HepG2 (cell line): ENCODE measurements at regions not wholly inside any gene's neighbourhood (a gene's known extent, or its start where the extent isn't known, plus 50 kb on each side); places are given as distances from the start of the nearest gene placed in this dataset.

ENCODE experiments used
- ATAC-seq: fragments of 200-7000 bp; cut with Tn5 transposase; 3 replicates; pipeline ENCODE4 v1.9.1; 2020; ENCODE audit warnings: mild to moderate bottlenecking, moderate library complexity
- BruUV-seq: library from RNA; stranded (reverse); fragments of 400-500 nt; replicated peaks from 2 replicates; lab custom pipeline; 2021; lab: Mats Ljungman, UMichigan
- CTCF ChIA-PET: fragments of 300-600 bp; formaldehyde crosslinking; extraction: SDS; loops from one replicate; lab custom pipeline; 2021; ENCODE audit warnings: low total read pairs, inconsistent platforms, low intra/inter-chr PET ratio; lab: Yijun Ruan, JAX
- POLR2A ChIA-PET: fragments of 350-600 bp; sonication (Branson Sonifier 250); formaldehyde crosslinking; loops from one replicate; lab custom pipeline; 2020; ENCODE audit warnings: antibody characterized with exemption, inconsistent platforms; lab: Yijun Ruan, JAX
- DNase-seq: peaks from one replicate; pipeline ENCODE4 v3.0.0-alpha.2; 2015; ENCODE audit warnings: low spot score
- FAIRE-seq: peaks from 3 replicates; lab custom pipeline; 2011; peaks lifted over from hg19 to GRCh38; lab: Jason Lieb, UNC
- H2AFZ ChIP-seq: one replicate; pipeline ENCODE4 v1.6.1; 2011; ENCODE audit warnings: low read length, inconsistent platforms
- H3K27ac ChIP-seq: fragments of 300-600 bp; 3 replicates; pipeline ENCODE4 v1.8.0; 2011; ENCODE audit warnings: mixed run types, mild to moderate bottlenecking, mixed read lengths, low read length, inconsistent platforms; ENCODE audit not compliant: insufficient read depth; ENCODE audit errors: extremely low read length
- H3K27me3 ChIP-seq, 2 experiments: fragments of 200-600 bp in 1 of 2; 2 replicates in 1 of 2; 3 replicates in 1 of 2; pipeline versions ENCODE4 v1.6.0 to v1.8.0; 2011; ENCODE audit warnings: low read length in 2 of 2, mild to moderate bottlenecking in 2 of 2, moderate library complexity in 2 of 2, inconsistent platforms in 1 of 2; ENCODE audit not compliant: insufficient read depth in 2 of 2, control insufficient read depth in 1 of 2
- H3K36me3 ChIP-seq, 2 experiments: fragments of 200-600 bp in 1 of 2; replicated peaks in 1 of 2; 2 replicates in 1 of 2; 3 replicates in 1 of 2; pipeline versions ENCODE4 v1.5.1 to v1.8.0; 2011; ENCODE audit warnings: low read length in 2 of 2, inconsistent platforms in 1 of 2; ENCODE audit not compliant: insufficient read depth in 2 of 2, control insufficient read depth in 1 of 2
- H3K4me1 ChIP-seq: 2 replicates; pipeline ENCODE4 v1.5.1; 2012; ENCODE audit warnings: low read length, inconsistent platforms; ENCODE audit not compliant: insufficient read depth
- H3K4me2 ChIP-seq: 2 replicates; pipeline ENCODE4 v1.6.0; 2011; ENCODE audit warnings: low read depth, low read length, inconsistent platforms
- H3K4me3 ChIP-seq, 3 experiments: fragments of 200-600 bp in 1 of 3; sonication (generic), shearing (Covaris generic) in 1 of 3; replicated peaks in 1 of 3; 2 replicates each; pipeline ENCODE4 v1.5.1; 2011 to 2016; ENCODE audit warnings: low read length in 3 of 3, inconsistent platforms in 2 of 3, low read depth in 2 of 3, mild to moderate bottlenecking in 2 of 3, control low read depth in 1 of 3, mixed read lengths in 1 of 3; ENCODE audit not compliant: insufficient read depth in 1 of 3
- H3K79me2 ChIP-seq: one replicate; pipeline ENCODE4 v1.6.1; 2011; ENCODE audit warnings: low read length, inconsistent platforms; ENCODE audit not compliant: insufficient read depth
- H3K9ac ChIP-seq: 2 replicates; pipeline ENCODE4 v1.6.0; 2011; ENCODE audit warnings: mild to moderate bottlenecking, low read depth, low read length, inconsistent platforms; ENCODE audit not compliant: insufficient read depth
- H3K9me3 ChIP-seq: 2 replicates; pipeline ENCODE4 v1.5.1; 2012; ENCODE audit warnings: mild to moderate bottlenecking, low read length
- H4K20me1 ChIP-seq: 2 replicates; pipeline ENCODE4 v1.6.0; 2011; ENCODE audit warnings: inconsistent platforms, mild to moderate bottlenecking, low read length, moderate library complexity; ENCODE audit not compliant: insufficient read depth
- ARID2 ChIP-seq: sonication (generic); formaldehyde crosslinking; IDR thresholded peaks from 2 replicates; pipeline ENCODE4 v1.8.1; 2022; ENCODE audit warnings: mild to moderate bottlenecking, missing genetic modification reagents, borderline replicate concordance
- CHCHD3 ChIP-seq: sonication (generic); formaldehyde crosslinking; IDR thresholded peaks from 2 replicates; pipeline ENCODE4 v1.8.0; 2022; ENCODE audit warnings: mild to moderate bottlenecking, missing genetic modification reagents, moderate library complexity
- POGZ ChIP-seq: sonication (generic); formaldehyde crosslinking; IDR thresholded peaks from 2 replicates; pipeline ENCODE4 v1.4.0; 2020; ENCODE audit warnings: mild to moderate bottlenecking, missing genetic modification reagents
- TBX3 ChIP-seq: fragments of 450-650 bp; IDR thresholded peaks from 2 replicates; pipeline ENCODE4 v1.6.1; 2017; ENCODE audit warnings: antibody characterized with exemption, mild to moderate bottlenecking, inconsistent platforms, borderline replicate concordance
- TEAD2 ChIP-seq: sonication (generic); formaldehyde crosslinking; IDR thresholded peaks from 2 replicates; pipeline ENCODE4 v1.9.0; 2021; ENCODE audit warnings: missing genetic modification reagents
- ZBTB3 ChIP-seq: sonication (generic); formaldehyde crosslinking; IDR thresholded peaks from 2 replicates; pipeline ENCODE4 v1.4.0; 2020; ENCODE audit warnings: low read depth, mild to moderate bottlenecking, moderate library complexity, missing genetic modification reagents, borderline replicate concordance
- ZBTB39 ChIP-seq: sonication (generic); formaldehyde crosslinking; IDR thresholded peaks from 2 replicates; pipeline ENCODE4 v1.5.0; 2020; ENCODE audit warnings: missing genetic modification reagents
- ZNF329 ChIP-seq: sonication (generic); formaldehyde crosslinking; IDR thresholded peaks from 2 replicates; pipeline ENCODE4 v1.9.0; 2021; ENCODE audit warnings: low read depth, mild to moderate bottlenecking, missing genetic modification reagents
- ZNF549 ChIP-seq: sonication (generic); formaldehyde crosslinking; IDR thresholded peaks from 2 replicates; pipeline ENCODE4 v1.5.0; 2020; ENCODE audit warnings: missing genetic modification reagents
- ZNF660 ChIP-seq: sonication (generic); formaldehyde crosslinking; IDR thresholded peaks from 2 replicates; pipeline ENCODE4 v1.5.1; 2020; ENCODE audit warnings: mild to moderate bottlenecking, low read depth, missing genetic modification reagents, borderline replicate concordance
- ZNF7 ChIP-seq: IDR thresholded peaks from 2 replicates; pipeline ENCODE4 v1.6.1; 2016; ENCODE audit warnings: missing biosample characterization, missing genetic modification reagents
- WGBS: methylation state at CpG from one replicate; pipeline ENCODE4 v1.1.6; 2017; ENCODE audit warnings: low lambda C conversion rate; 5-methylcytosine and 5-hydroxymethylcytosine counted together
- in situ Hi-C: cut with HindIII; loops from 2 replicates; pipeline ENCODE4 v1.10.0; 2017; ENCODE audit warnings: low pct_unique_long_range_greater_than_20kb; ENCODE audit not compliant: extremely low pct_ligation_motif_present
- intact Hi-C: fragments of 100-400 bp; cut with micrococcal nuclease; formaldehyde crosslinking; loops from one replicate; pipeline ENCODE4 v1.10.0; 2022; ENCODE audit not compliant: unreplicated experiment
- TF ChIP-seq, protein P1 (sequence below): sonication (generic); formaldehyde crosslinking; IDR thresholded peaks from 2 replicates; pipeline ENCODE4 v1.9.0; 2021; ENCODE audit warnings: missing genetic modification reagents, mild to moderate bottlenecking, borderline replicate concordance

DNA sequence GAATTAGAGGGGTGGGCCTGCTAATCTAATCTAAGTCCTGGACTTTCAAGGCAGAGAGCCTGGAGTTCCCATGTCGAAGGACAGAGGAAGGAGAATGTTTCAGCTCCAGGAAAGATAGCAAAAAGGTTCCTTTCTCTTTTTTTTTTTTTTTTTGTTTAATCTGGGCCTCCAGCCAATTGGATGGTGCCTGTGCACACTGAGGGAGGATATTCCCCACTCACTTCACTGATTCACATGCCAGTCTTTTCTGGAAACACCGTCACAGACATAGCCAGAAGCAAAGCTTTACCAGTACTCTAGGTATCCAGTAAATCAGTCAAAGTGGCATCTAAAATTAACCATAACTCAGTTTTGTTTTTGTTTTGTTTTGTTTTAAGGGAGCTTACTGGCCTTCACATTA, 721.1 kb downstream of the TENT5A start:
- peaks cover 23% of the 10 kb centered on the region for H3K9me3 ChIP-seq
- H3K27ac ChIP-seq: no peak overlapping the region
- H4K20me1 ChIP-seq: no peaks in the 10 kb centered on the region
- no peaks in the 10 kb centered on the region for H3K27me3 ChIP-seq
- ChIA-PET POLR2A (no interaction called here), CTCF (no interaction called here)
- H3K79me2 ChIP-seq: no peaks in the 10 kb centered on the region
- FAIRE-seq (no peak), DNase-seq (no peak), ATAC-seq (no peak)
- no peaks in the 10 kb centered on the region for H3K36me3 ChIP-seq
- H3K4me1 ChIP-seq: no peaks in the 10 kb centered on the region
- in situ Hi-C loops: no loop called here
- H3K9ac ChIP-seq: no peak overlapping the region
- 0% methylated on average over 2 of the region's 2 CpGs for WGBS
- BruUV-seq: no TSS peak
- TF ChIP-seq ZNF660: no peak
- TF ChIP-seq, protein P1, sequence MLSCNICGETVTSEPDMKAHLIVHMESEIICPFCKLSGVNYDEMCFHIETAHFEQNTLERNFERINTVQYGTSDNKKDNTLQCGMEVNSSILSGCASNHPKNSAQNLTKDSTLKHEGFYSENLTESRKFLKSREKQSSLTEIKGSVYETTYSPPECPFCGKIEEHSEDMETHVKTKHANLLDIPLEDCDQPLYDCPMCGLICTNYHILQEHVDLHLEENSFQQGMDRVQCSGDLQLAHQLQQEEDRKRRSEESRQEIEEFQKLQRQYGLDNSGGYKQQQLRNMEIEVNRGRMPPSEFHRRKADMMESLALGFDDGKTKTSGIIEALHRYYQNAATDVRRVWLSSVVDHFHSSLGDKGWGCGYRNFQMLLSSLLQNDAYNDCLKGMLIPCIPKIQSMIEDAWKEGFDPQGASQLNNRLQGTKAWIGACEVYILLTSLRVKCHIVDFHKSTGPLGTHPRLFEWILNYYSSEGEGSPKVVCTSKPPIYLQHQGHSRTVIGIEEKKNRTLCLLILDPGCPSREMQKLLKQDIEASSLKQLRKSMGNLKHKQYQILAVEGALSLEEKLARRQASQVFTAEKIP (CRISPR knock-in tag): no peak
- no peak for TF ChIP-seq CHCHD3
- no peak for TF ChIP-seq ARID2
- no peak overlapping the region for H2AFZ ChIP-seq
- H3K4me2 ChIP-seq: no peak overlapping the region
- H3K4me3 ChIP-seq: no peak overlapping the region
- intact Hi-C loops: no loop called here

DNA sequence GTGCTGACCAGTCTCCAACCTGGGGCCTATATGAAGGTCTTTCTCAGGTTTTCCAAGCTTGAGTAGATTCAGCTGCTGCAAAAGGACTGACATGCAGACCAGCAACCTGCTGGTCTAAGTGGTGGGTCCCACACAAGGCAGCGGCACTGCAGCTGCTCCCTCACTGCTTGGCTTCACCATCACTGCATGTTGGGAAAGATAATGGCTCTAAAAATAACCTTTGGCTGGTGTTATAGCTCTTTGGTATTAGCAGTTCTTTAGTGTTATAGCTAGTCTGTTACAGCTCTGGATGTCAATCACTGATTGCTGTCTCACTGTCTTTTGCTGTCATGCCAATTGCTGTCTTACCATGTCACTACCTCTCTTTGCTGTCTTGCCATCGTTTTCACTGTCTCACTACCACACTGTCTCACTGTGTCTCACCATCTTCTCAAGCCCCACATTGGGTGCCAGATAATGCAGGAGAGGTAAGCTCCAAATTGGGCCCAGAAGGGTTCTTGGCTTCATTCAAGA, 726.4 kb downstream of the TENT5A start:
- 10% methylated on average over 2 of the region's 2 CpGs for WGBS
- TF ChIP-seq ZNF329 (no peak), TEAD2 (CRISPR knock-in tag) (no peak), ZBTB3 (no peak), TBX3 (no peak), POGZ (CRISPR knock-in tag) (no peak), ZBTB39 (CRISPR knock-in tag) (no peak), ZNF7 (CRISPR knock-in tag) (no peak), ZNF549 (CRISPR knock-in tag) (no peak)
- H3K9ac ChIP-seq: no peak overlapping the region
- no peak for FAIRE-seq
- no peak for DNase-seq
- intact Hi-C loops: no loop called here
- H3K79me2 ChIP-seq: no peaks in the 10 kb centered on the region
- no peak overlapping the region for H2AFZ ChIP-seq
- no peak for ATAC-seq
- H3K36me3 ChIP-seq: no peaks in the 10 kb centered on the region
- ChIA-PET POLR2A (no interaction called here), CTCF (no interaction called here)
- H3K27me3 ChIP-seq: no peaks in the 10 kb centered on the region
- in situ Hi-C loops: no loop called here
- H3K4me1 ChIP-seq: no peaks in the 10 kb centered on the region
- no peaks in the 10 kb centered on the region for H4K20me1 ChIP-seq
- no TSS peak for BruUV-seq
- peaks cover 65% of the 10 kb centered on the region for H3K9me3 ChIP-seq
- H3K4me2 ChIP-seq: no peak overlapping the region
- H3K4me3 ChIP-seq: no peak overlapping the region
- H3K27ac ChIP-seq: no peak overlapping the region
